SJCRH30 (cell line): ENCODE measurements at regions not wholly inside any gene's neighbourhood (a gene's known extent, or its start where the extent isn't known, plus 50 kb on each side); places are given as distances from the start of the nearest gene placed in this dataset.
A peak's percentile ranks its signal among the peaks of the same experiment; 100 is the strongest.

Experiments used
- DNase-seq, 2 experiments: peaks; one replicate each; pipeline ENCODE4 v3.0.0-alpha.2; 2015 to 2020
- H3K27ac ChIP-seq: fragments of 250-450 bp; sonication (Bioruptor Pico); 2 replicates; pipeline ENCODE4 v1.5.1; 2020; ENCODE audit warnings: mild to moderate bottlenecking, moderate library complexity
- H3K27me3 ChIP-seq: fragments of 250-450 bp; sonication (Bioruptor Pico); 2 replicates; pipeline ENCODE4 v1.5.1; 2020; ENCODE audit warnings: mild to moderate bottlenecking, moderate library complexity
- H3K36me3 ChIP-seq: fragments of 250-450 bp; sonication (Bioruptor Pico); 2 replicates; pipeline ENCODE4 v1.5.1; 2020; ENCODE audit warnings: mild to moderate bottlenecking, moderate library complexity
- H3K4me1 ChIP-seq: fragments of 250-450 bp; sonication (Bioruptor Pico); 2 replicates; pipeline ENCODE4 v1.5.1; 2020; ENCODE audit warnings: mild to moderate bottlenecking, moderate library complexity
- H3K4me3 ChIP-seq: fragments of 250-450 bp; sonication (Bioruptor Pico); 2 replicates; pipeline ENCODE4 v1.5.1; 2020; ENCODE audit warnings: mild to moderate bottlenecking, moderate library complexity
- H3K9me3 ChIP-seq: fragments of 250-450 bp; sonication (Bioruptor Pico); replicated peaks from 2 replicates; pipeline ENCODE4 v1.5.1; 2020; ENCODE audit warnings: mild to moderate bottlenecking, moderate library complexity

DNA sequence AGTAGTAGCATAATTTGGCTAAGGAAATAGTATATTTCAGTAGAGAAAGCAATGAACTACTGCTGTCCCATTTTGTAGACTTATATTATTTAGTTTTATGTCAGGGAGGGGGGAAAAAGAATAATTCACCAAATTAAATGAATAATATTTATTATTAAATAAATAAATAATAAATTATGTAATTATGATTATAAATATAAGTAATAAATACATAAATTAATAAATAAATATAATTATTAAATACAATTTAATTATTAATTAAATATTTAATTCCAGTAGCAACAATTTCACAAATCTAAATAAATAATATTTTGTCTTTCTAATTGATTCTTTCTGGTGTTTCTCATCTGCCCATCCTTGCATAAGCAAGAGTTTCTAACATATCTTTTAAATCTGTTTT, 81.1 kb upstream of the PLSCR4 start:
- Histone ChIP-seq H3K9me3 (no peaks in the 10 kb centered on the region), H3K36me3 (no peaks in the 10 kb centered on the region), H3K4me3 (no peak overlapping the region), H3K4me1 (no peaks in the 10 kb centered on the region), H3K27ac (no peak overlapping the region), H3K27me3 (no peaks in the 10 kb centered on the region)
- DNase-seq: no peak

DNA sequence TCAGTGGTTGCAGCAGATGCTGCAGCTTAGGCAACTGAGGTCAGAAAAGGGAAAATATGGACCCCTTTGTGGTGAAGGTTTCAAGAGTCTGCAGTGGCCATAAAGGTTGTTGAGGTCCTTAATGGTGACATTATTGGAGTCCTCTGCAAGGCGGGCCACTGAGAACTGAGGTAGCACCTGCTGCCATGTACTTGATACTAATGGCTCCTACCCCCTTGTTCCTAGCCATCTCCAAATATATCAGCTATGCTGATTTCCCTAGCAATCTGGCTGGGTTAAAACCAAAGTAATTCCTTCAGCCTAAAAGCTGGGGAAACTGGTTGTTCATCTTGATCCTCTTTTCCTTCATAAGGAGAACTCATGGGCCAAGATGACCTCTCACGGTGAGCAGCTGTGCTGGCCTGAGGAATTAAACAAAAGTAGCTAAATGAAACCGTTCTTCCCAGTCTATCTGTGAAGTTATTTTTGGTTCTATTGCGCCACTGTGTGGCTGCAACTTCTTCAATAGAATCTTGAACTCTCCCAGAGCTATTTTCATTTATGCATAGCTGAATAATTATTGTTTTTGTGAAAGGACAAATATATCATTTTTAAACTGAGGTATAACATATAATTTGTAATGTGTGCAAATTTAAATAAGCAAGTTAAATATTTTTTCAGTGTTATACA, 76.1 kb upstream of the PLSCR4 start:
- no peak overlapping the region for H3K4me3 ChIP-seq
- no peaks in the 10 kb centered on the region for H3K9me3 ChIP-seq
- no peaks in the 10 kb centered on the region for H3K36me3 ChIP-seq
- DNase-seq: peak in 1 of 2 experiments; percentile 56
- H3K27me3 ChIP-seq: no peaks in the 10 kb centered on the region
- no peaks in the 10 kb centered on the region for H3K4me1 ChIP-seq
- no peak overlapping the region for H3K27ac ChIP-seq

DNA sequence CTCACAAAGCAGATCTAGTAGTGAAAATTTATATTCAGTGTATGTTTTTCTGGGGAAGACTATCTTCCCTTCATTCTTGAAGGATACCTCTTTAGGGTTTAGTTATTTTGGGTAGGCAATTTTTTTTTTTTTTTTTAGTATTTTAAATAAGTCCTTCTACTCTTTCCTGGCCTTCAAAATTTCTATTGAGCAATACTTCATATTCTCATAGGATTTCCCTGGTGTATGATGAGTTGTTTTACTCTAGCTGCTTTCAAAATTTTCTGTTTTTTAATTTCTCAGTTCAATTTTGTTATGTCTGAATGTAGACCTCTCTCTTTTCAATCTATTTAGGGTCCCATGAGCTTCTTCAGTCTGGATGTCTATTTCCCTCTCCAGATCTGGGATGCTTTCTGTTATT, 74.3 kb upstream of the PLSCR4 start:
- Histone ChIP-seq H3K9me3 (no peaks in the 10 kb centered on the region), H3K27ac (no peak overlapping the region), H3K27me3 (no peaks in the 10 kb centered on the region), H3K36me3 (no peaks in the 10 kb centered on the region), H3K4me3 (no peak overlapping the region), H3K4me1 (no peaks in the 10 kb centered on the region)
- DNase-seq: no peak

DNA sequence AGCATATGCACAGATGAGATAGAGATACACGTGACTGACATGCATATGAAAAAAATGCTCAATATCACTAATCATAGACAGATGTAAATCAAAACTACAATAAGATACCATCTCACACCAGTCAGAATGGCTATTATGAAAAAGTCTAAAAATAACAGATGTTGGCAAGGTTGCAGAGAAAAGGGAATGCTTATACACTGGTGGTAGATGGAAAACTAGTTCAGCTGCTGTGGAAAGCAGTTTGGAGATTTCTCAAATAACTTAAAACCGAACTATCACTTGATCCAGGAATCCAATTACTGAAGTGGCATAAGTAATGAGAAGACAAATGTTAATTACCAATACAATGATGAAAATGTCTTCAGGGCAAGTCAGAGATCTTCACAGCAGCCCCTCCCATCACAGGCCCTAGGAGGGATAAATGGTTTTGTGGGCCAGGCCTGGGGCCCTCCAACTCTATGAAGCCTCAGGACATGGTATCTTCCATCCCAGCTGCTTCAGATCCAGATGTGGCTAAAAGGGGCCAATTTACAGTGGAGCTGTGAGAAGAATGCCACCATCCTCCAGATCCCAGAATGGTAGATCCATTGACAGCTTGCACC, 71.4 kb upstream of the PLSCR4 start:
- Histone ChIP-seq H3K36me3 (no peaks in the 10 kb centered on the region), H3K27ac (no peak overlapping the region), H3K4me1 (no peaks in the 10 kb centered on the region), H3K27me3 (no peaks in the 10 kb centered on the region), H3K4me3 (no peak overlapping the region), H3K9me3 (no peaks in the 10 kb centered on the region)
- DNase-seq: no peak

DNA sequence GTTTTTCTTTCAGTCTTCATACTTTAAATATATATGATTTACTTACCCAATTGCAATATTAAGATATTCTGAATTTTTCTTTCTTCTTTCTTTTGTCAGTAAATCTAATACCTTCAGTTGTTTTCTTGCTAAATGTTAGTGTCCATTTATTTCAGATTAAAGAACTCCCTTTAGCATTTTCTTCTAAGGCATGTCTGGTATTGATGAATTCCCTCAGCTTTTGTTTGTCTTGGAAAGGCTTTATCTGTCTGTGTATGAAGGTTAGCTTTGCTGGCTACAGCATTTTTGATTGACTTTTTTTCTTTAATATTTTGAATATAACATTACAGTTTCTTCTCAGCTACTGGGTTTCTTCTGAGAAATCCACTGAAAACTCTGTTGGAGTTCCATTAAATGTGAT, 64.0 kb upstream of the PLSCR4 start:
- H3K36me3 ChIP-seq: no peaks in the 10 kb centered on the region
- no peaks in the 10 kb centered on the region for H3K9me3 ChIP-seq
- no peak overlapping the region for H3K4me3 ChIP-seq
- H3K27ac ChIP-seq: no peak overlapping the region
- DNase-seq: no peak
- H3K27me3 ChIP-seq: no peaks in the 10 kb centered on the region
- 0 out of 2 replicates have a peak, but pooled peaks cover 4% of the 10 kb centered on the region for H3K4me1 ChIP-seq

DNA sequence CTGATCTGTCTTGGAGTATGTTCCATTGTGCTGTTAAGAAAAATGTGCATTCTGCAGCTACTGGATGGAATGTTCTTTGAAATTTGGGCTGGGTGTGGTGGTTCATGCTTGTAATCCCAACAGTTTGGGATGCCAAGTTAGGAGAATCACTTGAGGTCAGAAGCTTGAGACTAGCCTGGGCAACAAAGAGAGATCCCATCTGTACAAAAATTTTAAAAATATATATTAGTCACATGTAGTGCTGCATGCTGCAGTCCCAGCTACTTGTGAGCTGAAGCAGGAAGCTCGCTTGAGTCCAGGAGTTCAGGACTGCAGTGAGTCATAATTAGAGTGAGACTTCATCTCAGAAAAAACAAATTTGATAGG, 62.8 kb upstream of the PLSCR4 start:
- no peak for DNase-seq
- Histone ChIP-seq H3K27ac (no peak overlapping the region), H3K4me1 (peaks cover 7% of the 10 kb centered on the region; the same call in 1 of the 2 replicates), H3K36me3 (no peaks in the 10 kb centered on the region), H3K27me3 (no peaks in the 10 kb centered on the region), H3K9me3 (no peaks in the 10 kb centered on the region), H3K4me3 (no peak overlapping the region)

DNA sequence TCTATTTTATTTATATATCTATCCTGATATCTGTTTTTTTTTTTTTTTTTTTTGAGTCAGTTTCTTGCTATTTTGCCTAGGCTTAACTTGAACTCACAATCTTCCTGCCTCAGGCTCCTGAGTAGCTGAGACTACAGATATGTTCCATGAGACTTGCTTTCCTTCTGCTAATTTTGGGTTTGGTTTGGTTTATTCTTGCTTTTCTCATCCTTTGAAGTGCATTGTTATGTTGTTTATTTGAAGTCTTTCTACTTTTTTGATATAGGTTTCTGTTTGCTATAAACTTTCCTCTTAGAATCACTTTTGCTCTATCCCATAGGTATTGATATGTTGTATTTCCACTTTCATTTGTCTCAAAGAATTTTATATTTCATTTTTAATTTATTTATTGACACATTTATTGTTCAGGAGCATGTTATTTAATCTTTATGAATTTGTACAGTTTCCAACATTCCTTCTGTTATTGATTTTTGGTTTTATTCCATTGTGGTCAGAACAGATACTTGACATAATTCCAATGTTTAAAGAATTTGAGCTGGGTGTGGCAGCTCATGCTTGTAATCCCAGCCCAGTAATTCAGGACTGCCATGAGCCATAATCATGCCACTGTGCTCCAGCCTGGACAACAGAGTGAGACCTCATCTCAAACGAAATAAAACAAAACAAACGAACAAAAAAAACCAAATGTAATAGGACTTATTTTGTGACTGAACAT, 62.3 kb upstream of the PLSCR4 start:
- no peak overlapping the region for H3K27ac ChIP-seq
- no peak overlapping the region for H3K4me3 ChIP-seq
- H3K9me3 ChIP-seq: no peaks in the 10 kb centered on the region
- H3K4me1 ChIP-seq: peaks cover 9% of the 10 kb centered on the region; the same call in 1 of the 2 replicates
- H3K36me3 ChIP-seq: no peaks in the 10 kb centered on the region
- no peaks in the 10 kb centered on the region for H3K27me3 ChIP-seq
- DNase-seq: no peak

DNA sequence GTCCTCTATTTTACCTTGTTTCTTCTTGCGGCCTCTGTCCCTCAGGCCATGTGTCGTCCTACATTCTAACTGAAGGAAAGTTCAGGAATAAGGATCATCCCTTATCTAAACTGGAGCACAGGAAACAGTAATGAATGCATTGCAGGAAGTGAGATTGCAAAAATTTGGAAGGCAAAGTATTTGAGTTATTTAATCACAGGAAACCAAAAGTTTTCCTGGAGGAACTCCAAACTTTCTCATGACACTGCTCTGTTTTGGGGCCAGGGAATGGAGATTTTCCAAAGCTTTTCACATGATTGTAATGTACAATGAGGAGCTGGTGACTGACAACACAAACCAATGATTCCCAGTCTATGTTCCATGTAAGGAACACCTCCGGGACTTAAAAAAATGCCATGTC, 57.8 kb upstream of the PLSCR4 start:
- DNase-seq: no peak
- H3K36me3 ChIP-seq: no peaks in the 10 kb centered on the region
- no peaks in the 10 kb centered on the region for H3K9me3 ChIP-seq
- H3K27ac ChIP-seq: no peak overlapping the region
- H3K27me3 ChIP-seq: no peaks in the 10 kb centered on the region
- no peak overlapping the region for H3K4me3 ChIP-seq
- H3K4me1 ChIP-seq: peaks cover 9% of the 10 kb centered on the region; the same call in 1 of the 2 replicates

DNA sequence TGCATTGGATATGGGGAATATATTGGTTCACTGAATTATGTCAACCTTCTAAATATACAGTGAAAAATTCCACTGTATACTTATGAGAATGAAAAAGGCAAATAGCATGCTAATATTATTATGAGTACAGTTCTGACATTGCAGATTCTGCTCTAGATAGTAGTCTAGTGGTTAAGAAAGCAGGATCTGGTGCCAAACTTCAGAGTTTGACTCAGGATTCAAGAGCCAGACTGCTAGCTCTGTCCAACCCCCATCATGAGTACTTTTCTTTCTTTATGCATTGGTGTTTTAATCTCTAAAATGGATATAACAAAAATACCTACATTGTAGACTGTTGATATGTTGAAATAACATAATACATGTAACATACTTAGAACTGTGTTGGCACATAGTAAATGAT, 57.3 kb upstream of the PLSCR4 start:
- Histone ChIP-seq H3K4me3 (no peak overlapping the region), H3K36me3 (no peaks in the 10 kb centered on the region), H3K27me3 (no peaks in the 10 kb centered on the region), H3K4me1 (peaks cover 6% of the 10 kb centered on the region; the same call in 1 of the 2 replicates), H3K9me3 (no peaks in the 10 kb centered on the region), H3K27ac (no peak overlapping the region)
- no peak for DNase-seq

DNA sequence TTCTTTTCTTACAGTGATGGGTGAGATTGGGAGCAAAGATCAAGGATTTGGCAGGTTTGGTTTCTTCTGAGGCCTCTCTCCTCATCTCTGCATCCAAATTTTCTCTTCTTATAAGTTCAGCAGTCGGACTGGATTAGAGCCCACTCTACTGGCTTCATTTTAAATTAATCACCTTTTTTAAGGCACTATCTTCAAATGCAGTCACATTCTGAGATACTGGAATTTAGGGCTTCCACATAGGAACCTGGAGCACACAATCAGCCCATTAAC, 56.5 kb upstream of the PLSCR4 start:
- no peak overlapping the region for H3K27ac ChIP-seq
- no peak for DNase-seq
- no peaks in the 10 kb centered on the region for H3K27me3 ChIP-seq
- H3K9me3 ChIP-seq: no peaks in the 10 kb centered on the region
- no peaks in the 10 kb centered on the region for H3K36me3 ChIP-seq
- peaks cover 5% of the 10 kb centered on the region; the same call in 1 of the 2 replicates for H3K4me1 ChIP-seq
- no peak overlapping the region for H3K4me3 ChIP-seq

DNA sequence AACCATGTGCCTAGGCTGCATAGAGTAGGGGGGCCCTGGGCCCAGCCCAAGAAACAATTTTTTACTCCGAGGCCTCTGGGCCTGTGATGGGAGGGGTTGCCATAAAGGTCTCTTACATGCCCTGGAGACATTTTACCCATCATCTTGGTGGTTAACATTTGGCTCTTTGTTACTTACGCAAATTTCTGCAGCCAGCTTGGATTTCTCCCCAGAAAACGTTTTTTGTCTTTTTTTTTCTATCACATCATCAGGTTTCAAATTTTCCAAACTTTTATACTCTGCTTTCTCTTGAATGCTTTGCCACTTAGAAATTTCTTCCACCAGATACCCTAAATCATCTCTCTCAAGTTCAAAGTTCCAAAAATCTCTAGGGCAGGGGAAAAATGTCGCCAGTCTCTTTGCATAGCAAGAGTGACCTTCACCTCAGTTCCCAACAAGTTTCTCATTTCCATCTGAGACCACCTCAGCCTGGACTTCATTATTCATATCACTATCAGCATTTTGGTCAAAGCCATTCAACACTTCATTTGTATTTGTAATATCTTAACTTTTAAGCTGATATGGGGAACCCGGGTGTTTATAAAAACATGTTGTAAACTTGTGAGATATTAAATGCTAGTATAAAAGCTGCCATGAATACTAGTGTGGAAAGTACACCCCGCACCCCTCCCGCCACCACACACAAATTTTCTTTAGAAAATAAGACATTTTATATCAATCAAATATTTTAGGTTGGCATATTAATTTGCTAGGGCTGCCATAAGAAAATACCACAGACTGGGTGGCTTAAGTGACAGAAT, 56.0 kb upstream of the PLSCR4 start:
- Histone ChIP-seq H3K4me1 (peaks cover 5% of the 10 kb centered on the region; the same call in 1 of the 2 replicates), H3K27ac (no peak overlapping the region), H3K27me3 (no peaks in the 10 kb centered on the region), H3K9me3 (no peaks in the 10 kb centered on the region), H3K36me3 (no peaks in the 10 kb centered on the region), H3K4me3 (no peak overlapping the region)
- no peak for DNase-seq

DNA sequence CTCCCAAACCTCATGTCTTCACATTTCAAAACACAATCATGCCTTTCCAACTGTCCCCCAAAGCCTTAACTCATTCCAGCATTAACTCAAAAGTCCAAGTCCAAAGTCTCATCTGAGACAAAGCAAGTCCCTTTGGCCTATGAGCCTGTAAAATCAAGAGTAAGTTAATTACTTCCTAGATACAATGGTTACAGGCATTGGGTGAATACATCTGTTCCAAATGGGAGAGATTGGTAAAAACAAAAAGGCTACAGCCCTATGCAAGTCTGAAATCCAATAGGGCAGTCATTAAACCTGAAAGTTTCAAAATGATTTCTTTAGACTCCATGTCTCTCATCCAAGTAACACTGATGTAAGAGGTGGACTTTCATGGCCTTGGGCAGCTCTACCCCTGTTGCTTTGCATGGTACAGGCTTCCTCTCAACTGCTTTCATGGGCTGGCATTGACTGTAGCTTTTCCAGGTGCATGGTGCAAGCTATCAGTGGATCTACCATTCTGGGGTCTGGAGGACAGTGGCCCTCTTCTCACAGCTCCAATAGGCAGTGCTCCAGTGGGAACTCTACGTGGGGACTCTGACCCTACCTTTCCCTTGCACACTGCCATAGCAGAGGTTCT, 55.0 kb upstream of the PLSCR4 start:
- Histone ChIP-seq H3K4me1 (peaks cover 5% of the 10 kb centered on the region; the same call in 1 of the 2 replicates), H3K36me3 (no peaks in the 10 kb centered on the region), H3K9me3 (no peaks in the 10 kb centered on the region), H3K27me3 (no peaks in the 10 kb centered on the region), H3K4me3 (no peak overlapping the region), H3K27ac (no peak overlapping the region)
- DNase-seq: no peak

DNA sequence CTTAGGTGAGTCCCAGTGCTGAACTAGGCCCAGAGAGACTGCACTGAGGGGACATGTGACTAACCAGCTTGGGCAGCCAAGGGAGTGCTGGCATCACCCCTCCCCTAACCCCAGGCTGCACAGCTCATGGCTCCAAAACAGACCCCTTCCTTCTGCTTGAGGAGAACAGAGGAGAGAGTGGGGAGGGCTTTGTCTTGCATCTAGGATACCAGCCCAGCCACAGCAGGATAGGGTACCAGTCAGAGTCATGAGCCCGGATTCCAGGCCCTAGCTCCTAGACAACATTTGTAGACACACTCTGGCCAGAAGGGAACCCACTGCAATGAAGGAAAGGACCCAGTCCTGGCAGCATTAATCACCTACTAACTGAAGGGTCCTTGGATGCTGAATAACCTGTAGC, 49.9 kb upstream of the PLSCR4 start:
- no peak overlapping the region for H3K27ac ChIP-seq
- H3K36me3 ChIP-seq: no peaks in the 10 kb centered on the region
- no peak overlapping the region for H3K4me3 ChIP-seq
- DNase-seq: no peak
- no peaks in the 10 kb centered on the region for H3K4me1 ChIP-seq
- H3K9me3 ChIP-seq: no peaks in the 10 kb centered on the region
- H3K27me3 ChIP-seq: no peaks in the 10 kb centered on the region
